ENCODE measurements at regions not wholly inside any gene's neighbourhood (a gene's known extent, or its start where the extent isn't known, plus 50 kb on each side); places are given as distances from the start of the nearest gene placed in this dataset.

DNA sequence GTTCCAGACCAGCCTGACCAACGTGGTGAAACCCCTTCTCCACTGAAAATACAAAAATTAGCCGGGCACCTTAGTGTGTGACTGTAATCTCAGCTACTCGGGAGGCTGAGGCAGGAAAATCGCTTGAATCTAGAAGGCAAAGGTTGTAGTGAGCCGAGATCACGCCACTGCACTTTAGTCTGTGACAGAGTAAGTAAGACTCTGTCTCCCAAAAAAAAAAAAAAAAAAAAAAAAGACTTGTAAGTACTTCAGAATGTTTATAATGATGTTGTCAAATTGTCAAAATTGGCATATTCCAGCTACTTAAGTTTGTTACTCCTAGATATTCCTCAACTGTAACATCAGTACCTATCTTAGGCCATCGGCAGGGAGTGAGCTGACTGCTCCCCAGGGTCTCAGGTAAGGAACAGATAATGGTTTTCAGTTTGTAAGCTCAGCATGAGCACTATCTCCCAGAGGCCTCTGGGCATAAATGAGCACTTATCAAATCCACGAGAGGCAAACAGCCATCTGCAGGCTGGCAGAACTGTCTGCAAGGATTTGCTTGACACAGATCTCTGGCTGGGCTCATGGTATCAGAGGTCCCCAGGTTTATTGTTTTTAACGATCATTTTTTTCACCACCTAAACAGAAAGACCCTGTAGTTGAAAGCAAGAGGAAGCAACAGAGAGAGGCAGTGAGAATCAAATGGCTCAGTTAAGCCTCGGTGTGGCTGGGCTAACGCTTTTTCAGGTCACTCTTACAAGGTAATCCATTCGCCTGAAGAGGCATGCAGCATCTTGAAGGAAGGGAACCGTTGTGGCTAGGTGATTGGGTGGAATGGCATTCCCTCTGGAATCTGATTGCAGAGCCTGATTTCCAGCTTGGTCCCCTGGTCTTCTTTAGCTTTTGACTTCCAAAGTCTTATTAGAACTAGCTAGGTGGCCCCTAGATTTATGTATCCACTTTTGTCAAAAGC lies 115.9 kb downstream of the LY86 start:
- H3K9me3 Mint-ChIP-seq, result no peaks in the 10 kb centered on the region
- H3K27me3 Mint-ChIP-seq (ENCODE audit: low read depth), result no peaks in the 10 kb centered on the region
- peaks cover 24% of the 10 kb centered on the region for H3K4me1 Mint-ChIP-seq
- no peak for DNase-seq (ENCODE audit: low spot score in 2 of 2, unreplicated experiment in 2 of 2)
- TF ChIP-seq, protein P1, sequence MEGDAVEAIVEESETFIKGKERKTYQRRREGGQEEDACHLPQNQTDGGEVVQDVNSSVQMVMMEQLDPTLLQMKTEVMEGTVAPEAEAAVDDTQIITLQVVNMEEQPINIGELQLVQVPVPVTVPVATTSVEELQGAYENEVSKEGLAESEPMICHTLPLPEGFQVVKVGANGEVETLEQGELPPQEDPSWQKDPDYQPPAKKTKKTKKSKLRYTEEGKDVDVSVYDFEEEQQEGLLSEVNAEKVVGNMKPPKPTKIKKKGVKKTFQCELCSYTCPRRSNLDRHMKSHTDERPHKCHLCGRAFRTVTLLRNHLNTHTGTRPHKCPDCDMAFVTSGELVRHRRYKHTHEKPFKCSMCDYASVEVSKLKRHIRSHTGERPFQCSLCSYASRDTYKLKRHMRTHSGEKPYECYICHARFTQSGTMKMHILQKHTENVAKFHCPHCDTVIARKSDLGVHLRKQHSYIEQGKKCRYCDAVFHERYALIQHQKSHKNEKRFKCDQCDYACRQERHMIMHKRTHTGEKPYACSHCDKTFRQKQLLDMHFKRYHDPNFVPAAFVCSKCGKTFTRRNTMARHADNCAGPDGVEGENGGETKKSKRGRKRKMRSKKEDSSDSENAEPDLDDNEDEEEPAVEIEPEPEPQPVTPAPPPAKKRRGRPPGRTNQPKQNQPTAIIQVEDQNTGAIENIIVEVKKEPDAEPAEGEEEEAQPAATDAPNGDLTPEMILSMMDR (IDR thresholded peaks at IDR 0.05; ENCODE audit: unreplicated experiment), result no peak
- H3K27ac Mint-ChIP-seq, result no peak overlapping the region
- H3K36me3 Mint-ChIP-seq, result no peaks in the 10 kb centered on the region
- H3K4me3 Mint-ChIP-seq, result no peak overlapping the region

DNA sequence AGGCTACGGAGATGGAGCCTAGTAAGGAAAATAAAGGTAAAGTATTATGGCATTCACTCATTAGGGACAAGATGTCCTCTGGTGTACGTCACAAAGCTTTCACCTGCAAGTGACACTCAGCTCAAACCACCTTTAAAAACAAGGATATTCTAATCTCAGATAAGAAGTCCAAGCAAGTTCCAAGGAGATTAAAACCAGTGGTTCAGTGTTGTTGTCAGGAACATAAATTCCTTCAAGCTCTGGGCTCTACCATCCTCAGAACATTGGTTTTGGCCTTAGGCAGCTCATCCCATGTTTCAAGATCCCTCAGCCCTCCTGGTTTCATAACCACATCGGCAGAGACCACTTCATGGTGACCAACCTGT lies 116.5 kb downstream of the LY86 start:
- Mint-ChIP-seq H3K36me3 (no peaks in the 10 kb centered on the region), H3K27ac (no peak overlapping the region), H3K27me3 (ENCODE audit: low read depth) (peaks cover under 1% of the 10 kb centered on the region), H3K4me3 (no peak overlapping the region), H3K4me1 (peaks cover 17% of the 10 kb centered on the region), H3K9me3 (no peaks in the 10 kb centered on the region)
- no peak for DNase-seq (ENCODE audit: low spot score in 2 of 2, unreplicated experiment in 2 of 2)
- TF ChIP-seq, protein P1 (IDR thresholded peaks at IDR 0.05; ENCODE audit: unreplicated experiment), result no peak

DNA sequence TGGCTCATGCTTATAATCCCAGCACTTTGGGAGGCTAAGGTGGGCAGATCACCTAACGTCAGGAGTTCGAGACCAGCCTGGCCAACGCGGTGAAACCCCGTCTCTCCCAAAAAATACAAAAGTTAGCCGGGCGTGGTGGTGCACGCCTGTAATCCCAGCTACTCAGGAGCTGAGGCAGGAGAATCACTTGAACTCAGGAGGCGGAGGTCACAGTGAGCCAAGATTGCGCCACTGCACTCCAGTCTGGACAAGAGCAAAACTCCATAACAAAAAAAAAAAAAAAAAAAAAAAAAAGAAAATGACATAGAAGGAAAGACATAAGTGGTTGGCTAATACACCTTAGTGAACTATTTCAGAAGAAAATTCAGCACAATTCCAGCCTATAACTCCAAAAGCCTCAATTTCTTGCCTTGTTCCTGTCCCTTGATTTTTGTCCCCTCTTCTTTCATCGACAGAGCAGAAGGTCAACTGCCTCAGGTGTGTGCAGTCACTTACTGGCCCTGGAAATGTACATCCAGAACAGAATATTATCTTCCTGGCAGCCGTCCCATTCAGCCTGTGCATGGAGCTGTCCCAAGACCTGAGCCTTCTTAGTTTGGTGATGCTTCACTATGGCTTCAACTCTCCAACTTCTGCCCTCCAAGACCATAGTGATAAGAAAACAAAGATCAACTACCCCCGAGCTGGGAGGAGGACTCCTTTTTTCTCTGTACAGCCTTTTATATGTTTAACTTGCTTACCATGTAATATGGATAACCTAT lies 117.6 kb downstream of the LY86 start:
- H3K36me3 Mint-ChIP-seq, result no peaks in the 10 kb centered on the region
- peaks cover 8% of the 10 kb centered on the region for H3K4me1 Mint-ChIP-seq
- no peak for DNase-seq (ENCODE audit: low spot score in 2 of 2, unreplicated experiment in 2 of 2)
- TF ChIP-seq, protein P1 (IDR thresholded peaks at IDR 0.05; ENCODE audit: unreplicated experiment), result no peak
- no peak overlapping the region for H3K27ac Mint-ChIP-seq
- H3K27me3 Mint-ChIP-seq (ENCODE audit: low read depth), result peaks cover 7% of the 10 kb centered on the region
- no peak overlapping the region for H3K4me3 Mint-ChIP-seq
- no peaks in the 10 kb centered on the region for H3K9me3 Mint-ChIP-seq

DNA sequence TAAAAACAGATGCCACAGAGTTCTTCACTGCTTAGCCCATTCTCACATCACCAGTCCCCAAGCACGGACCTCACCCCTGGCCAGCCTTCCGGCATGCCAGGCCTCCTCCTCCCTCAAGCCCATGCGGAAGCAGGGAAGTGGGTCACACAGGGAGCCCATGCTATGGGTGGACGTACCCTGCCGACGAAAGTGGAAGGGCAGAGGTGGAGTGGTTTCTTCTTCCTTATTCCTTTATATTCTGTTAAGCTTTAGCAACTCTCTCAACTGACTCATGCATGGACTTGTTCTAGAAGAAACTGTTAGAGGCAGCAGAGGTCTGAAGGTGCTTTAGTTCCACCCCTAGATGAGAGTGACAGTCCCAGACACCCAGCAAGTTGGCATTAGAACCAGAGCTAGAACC lies 118.6 kb downstream of the LY86 start:
- TF ChIP-seq, protein P1 (IDR thresholded peaks at IDR 0.05; ENCODE audit: unreplicated experiment), result no peak
- Mint-ChIP-seq H3K4me1 (peaks cover 5% of the 10 kb centered on the region), H3K27me3 (ENCODE audit: low read depth) (peaks cover 7% of the 10 kb centered on the region), H3K36me3 (no peaks in the 10 kb centered on the region), H3K27ac (no peak overlapping the region), H3K4me3 (no peak overlapping the region), H3K9me3 (no peaks in the 10 kb centered on the region)
- no peak for DNase-seq (ENCODE audit: low spot score in 2 of 2, unreplicated experiment in 2 of 2)

DNA sequence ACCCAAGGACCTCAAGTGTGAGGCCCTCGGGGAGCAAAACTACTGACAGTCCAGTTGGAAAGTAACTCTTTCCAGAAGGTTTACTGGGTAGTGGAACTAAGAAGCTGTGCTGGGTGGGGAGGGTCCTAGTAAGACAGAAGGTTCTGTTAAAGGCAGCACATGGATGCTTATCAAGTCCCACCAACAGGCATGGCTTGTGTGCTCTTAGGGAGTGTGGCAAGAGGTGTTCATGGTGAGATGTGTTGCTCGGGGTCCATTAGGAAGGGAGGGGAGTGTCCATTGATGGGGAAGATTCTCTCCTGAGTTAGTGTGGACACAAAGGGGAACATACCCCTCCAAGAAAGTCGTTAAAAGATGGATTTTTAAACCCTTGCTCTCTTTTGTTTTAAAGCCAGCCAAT lies 120.6 kb downstream of the LY86 start:
- Mint-ChIP-seq H3K36me3 (no peaks in the 10 kb centered on the region), H3K27me3 (ENCODE audit: low read depth) (peaks cover 7% of the 10 kb centered on the region), H3K27ac (no peak overlapping the region), H3K4me1 (peaks cover 21% of the 10 kb centered on the region), H3K4me3 (no peak overlapping the region), H3K9me3 (no peaks in the 10 kb centered on the region)
- DNase-seq (ENCODE audit: low spot score in 2 of 2, unreplicated experiment in 2 of 2), result no peak
- TF ChIP-seq, protein P1 (IDR thresholded peaks at IDR 0.05; ENCODE audit: unreplicated experiment), result no peak
